HG03064 (cell line): ENCODE measurements at regions not wholly inside any gene's neighbourhood (a gene's known extent, or its start where the extent isn't known, plus 50 kb on each side); places are given as distances from the start of the nearest gene placed in this dataset.
"Not testable (repeated sequence)": the region's sequence is repeated elsewhere in the genome, so short reads cannot be mapped to it uniquely, and the experiment has no call there.

Source experiments
- ATAC-seq: cut with Tn5 transposase; IDR thresholded peaks from one replicate; pipeline ENCODE4 v1.9.1; 2021; ENCODE audit warnings: low read depth; ENCODE audit not compliant: unreplicated experiment

DNA sequence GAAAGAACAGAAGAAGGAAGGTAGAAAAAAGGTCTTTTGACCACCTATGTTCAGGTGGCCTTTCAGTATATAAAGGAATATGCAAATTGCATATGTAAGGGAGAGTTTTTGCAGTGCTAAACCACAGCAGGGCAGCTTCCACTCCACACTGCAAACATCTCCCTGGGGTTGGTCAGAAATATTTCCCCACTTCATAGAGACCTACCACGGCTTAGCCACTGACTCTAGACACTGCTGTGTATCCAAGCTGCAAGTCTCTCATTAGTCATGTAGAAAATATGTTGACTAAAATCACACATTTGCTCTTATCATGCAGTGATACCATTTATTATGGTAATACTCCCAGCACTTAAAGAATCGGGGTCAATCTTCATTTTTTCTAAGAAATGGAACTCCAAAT lies 214.9 kb upstream of the NR2F2 start:
- no peak for ATAC-seq

DNA sequence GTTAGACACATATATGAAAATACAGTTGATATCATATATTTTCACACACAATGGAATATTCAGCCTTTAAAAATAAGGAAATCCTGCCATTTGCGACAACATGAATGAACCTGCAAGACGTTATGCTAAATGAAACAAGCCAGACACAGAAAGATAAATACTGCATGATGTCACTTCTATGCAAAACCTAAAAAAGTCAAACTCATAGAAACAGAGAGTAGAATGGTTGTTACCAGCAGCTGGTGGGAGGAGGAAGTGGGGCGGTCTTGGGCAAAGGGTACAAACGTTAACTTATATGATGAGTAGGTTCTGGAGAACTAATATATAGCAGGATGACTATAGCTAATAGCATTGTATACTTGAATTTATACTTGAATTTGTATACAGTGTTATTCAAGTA lies 213.2 kb upstream of the NR2F2 start:
- no peak for ATAC-seq

DNA sequence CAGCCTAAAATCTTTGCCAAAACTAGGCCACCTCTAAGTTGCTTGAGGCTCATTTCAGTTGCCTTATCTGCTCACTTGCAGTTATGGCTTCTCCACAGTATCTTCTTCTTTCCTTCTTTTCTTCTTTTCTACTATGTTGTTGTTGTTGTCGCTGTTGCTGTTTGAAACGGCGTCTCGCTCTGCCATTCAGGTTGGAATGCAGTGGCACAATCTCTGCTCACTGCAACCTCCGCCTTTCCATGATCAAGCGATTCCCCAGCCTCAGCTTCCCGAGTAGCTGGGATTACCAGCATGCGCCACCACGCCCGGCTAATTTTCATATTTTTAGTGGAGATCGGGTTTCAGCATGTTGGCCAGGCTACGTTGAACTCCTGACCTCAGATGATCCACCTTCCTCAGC lies 210.8 kb upstream of the NR2F2 start:
- ATAC-seq, result no peak

GRCh38 chr15:96121086-96121920 lies 209.2 kb upstream of the NR2F2 start:
- no peak for ATAC-seq

- no peak for ATAC-seq
Measured at GRCh38 chr15:96122077-96123027, 208.1 kb upstream of the NR2F2 start.

DNA sequence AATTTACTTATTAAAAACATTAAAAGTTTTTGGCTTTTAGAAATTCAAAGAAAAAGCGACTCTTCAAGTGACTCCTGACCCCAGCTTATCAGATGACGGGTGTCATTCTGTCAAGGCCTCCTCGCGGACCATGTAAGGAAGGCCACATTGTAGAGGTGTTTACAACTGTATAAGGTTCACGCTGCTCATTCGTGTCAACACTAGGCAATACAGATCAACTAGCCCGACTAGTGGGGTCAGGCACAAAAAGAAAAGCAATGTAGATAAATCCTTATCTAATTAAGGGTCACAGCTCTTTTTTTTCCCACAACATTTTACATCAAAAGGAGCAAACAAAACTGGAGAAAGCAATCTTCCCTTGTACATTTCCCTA lies 207.5 kb upstream of the NR2F2 start:
- ATAC-seq, result no peak

DNA sequence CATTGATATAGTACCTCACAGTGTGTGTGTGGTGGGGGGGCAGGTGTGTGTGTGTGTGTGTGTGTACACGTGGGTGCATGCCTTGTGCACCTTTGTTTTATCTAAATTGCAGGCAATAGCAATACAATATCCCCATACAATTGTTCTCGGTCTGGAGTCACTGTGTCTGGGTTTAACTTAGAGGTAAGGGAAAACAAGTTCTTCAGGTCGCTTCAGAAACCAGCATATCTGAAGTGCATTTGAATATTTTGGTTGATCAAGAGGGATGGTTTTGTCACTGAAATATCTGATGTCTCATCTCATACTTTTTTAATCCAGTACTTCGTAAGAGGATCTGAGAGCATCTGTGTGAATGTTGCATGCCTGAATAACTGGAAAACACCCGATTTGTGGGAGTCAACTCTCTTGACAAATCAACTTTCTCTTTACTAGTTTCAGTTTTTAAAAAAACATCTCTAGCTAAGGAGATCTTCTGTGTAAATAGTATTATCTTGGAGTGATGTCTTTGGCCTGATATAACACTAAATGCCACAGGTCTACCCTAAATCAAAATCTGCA lies 206.8 kb upstream of the NR2F2 start:
- ATAC-seq, result no peak

GRCh38 chr15:96124436-96124835 lies 206.1 kb upstream of the NR2F2 start:
- ATAC-seq, result no peak

DNA sequence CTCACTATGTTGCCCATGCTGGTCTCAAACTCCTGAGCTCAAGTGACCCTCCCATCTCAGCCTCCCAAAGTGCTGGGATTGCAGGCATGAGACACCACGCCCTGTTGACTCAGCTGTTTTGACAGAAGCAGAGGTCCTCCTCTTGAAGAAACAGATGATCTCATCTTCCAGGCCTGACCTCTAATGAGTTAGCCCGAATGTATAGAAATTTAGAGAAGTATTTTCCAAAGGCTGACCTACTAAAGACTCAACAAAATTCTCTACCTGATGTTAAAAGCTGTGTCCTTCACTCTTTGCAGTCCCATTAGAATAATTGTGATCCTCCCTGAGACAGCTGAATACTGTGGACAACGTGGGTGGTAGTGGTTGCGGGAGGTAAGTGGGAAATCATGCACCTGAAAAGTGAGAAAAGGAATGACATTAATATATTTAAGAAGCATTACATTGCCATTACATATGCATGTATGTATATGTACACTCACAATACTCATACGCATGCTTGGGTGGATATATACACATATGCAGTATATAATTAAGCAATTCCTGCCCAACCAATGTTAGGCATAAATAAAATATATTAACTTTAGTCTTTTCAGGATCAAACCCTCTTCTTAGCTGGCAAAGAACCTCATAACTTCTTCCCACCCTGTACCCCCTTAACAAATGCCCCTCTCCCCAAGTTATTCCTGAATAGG lies 204.6 kb upstream of the NR2F2 start:
- no peak for ATAC-seq

GRCh38 chr15:96126859-96127258 lies 203.6 kb upstream of the NR2F2 start:
- ATAC-seq, result no peak

DNA sequence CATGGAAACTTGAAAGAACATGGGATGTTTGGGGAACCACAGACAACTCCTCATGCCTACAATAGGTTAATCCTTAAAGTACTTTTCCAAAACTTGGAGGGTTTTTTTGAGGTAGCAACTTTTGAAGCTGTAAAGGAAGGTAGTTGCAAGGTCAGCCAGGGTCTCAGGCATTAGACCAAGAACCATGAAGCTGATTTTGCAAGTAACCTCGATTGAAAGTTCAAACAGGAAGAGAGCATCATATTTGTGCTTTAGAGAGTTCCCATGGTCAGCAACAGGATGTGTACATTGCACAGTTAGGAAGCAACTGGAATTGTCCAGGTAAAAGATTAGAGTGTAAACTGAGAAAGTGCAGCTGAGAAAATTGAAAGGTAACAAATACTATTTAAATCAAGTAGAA lies 199.8 kb upstream of the NR2F2 start:
- no peak for ATAC-seq

DNA sequence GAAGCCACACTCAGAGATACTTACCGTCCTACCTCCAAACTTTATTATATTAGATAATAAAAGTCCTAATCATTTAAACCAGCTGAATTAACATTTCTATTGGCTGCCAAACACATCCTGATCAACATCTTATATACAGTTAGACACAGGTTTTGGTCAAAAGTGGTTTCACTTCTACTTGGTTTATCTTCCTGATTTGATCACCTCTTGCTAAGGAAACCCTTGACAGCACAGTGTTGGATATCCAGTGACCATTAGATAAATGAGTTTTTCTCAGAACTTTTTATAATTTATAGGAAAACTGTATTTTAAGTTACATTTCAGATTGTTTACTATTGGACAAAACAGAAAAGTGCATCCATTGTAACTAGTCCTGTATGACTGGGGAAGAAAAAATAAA lies 198.4 kb upstream of the NR2F2 start:
- no peak for ATAC-seq

DNA sequence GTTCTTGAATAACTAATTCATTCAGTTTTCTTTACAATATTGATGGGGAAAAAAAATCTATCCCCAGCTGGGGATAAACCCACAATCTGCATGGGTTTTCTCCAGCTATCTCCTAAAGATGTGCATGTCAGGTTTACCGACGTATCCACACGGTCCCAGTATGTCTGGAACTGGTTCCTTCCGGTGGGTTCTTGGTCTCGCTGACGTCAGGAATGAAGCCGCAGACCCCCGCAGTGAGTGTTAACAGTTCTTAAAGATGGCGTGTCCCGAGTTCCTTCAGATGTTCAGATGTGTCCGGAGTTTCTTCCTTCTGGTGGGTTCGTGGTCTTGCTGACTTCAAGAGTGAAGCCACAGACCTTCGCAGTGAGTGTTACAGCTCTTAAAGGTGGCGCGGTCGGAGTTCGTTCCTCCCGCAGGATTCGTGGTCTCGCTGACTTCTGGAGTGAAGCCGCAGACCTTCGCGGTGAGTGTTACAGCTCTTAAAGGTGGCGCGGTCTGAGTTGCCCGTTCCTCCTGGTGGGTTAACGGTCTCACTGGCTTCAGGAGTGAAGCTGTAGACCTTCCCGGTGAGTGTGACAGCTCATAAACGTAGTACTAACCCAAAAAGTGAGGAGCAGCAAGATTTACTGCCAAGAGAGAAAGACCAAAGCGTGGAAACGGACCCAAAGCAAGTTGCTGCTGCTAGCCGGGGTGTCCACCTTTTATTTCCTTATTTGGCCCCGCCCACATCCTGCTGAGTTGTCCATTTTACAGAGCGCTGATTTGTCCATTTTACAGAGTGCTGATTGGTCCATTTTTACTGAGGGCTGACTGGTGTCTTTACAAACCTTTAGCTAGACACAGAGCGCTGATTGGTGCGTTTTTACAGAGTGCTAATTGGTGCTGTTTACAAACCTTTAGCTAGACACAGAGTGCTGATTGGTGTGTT lies 195.1 kb upstream of the NR2F2 start:
- ATAC-seq, result no peak

DNA sequence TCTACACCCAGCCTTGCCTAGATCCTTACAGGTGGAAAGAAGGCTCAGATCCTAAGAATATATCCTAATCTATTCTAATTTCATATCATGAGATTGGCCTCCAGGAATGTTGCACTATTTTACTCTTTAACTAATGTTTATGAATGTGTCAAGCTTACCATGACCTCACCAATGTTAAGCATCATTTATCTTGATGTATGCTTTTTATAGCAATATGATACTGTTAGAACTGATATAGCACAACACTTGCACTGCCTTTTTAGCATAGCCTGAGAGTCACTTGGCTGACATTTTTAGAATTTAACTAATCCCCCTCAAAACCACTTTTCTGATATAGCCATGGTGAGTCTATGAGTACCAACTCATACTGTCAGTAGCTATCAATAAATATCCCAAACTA lies 191.5 kb upstream of the NR2F2 start:
- no peak for ATAC-seq

- ATAC-seq, result no peak
Measured at GRCh38 chr15:96142498-96142897, 188.0 kb upstream of the NR2F2 start.

- ATAC-seq, result no peak
Measured at GRCh38 chr15:96144734-96145133, 185.8 kb upstream of the NR2F2 start.

DNA sequence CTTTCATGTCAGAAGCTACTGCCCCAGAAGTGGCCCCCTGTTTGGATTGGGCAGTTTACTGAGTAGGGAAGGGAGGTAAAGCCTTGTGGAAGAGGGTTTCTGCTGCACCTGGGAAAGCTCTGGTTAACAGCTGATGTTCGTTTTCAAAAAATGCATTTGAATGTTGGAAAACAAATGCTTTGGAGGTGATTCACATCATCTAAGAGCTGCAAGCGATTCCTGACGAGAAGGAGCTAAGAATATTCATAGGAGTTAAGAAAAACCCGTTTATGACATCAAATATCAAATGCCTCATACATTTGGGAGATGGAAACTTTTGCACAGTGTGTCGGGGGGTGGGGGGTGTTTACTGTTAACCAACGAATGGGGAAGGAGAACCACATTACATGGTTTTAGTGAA lies 183.8 kb upstream of the NR2F2 start:
- ATAC-seq, result no peak

DNA sequence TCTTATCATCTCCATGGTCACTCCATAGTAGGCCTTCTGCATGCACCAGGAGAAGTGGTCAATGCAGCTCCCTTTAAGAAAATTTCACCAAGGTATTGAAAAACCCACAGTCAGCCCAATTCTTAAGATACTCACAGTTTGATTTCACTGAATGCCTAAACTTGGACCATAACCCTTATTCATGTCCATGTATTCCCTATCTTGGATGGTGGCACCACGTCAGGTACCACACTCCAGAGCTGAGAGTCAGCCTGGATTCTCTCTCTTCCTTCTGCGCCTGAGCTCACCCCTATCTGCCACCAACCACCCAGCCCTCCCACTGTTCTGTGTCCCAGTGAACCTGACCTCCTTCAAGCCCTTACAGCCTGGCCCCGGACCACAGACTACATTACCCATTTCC lies 183.2 kb upstream of the NR2F2 start:
- ATAC-seq, result no peak

DNA sequence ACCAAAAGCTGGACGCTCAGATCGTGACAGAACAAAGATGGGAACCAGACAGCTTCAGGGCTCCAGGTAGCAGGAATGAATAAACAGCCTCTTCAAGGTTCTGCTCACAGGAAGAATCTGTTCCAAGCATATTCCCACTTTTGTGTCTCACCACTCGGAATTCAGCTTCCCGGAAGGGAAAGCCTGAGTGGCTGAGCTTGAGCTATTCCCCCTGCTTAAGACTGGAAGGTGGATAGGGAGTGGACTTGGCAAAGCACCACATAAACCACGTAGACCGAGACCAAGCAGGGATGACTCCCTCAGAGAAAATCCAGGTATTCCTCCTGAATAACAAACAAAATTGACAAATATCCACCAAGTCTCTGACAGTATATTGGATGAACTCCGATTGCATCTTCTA lies 180.2 kb upstream of the NR2F2 start:
- no peak for ATAC-seq

GRCh38 chr15:96151749-96152148 lies 178.8 kb upstream of the NR2F2 start:
- not testable (repeated sequence) for ATAC-seq
